Stimulated activated CD8-positive, alpha-beta memory T cell treated with anti-CD3 and anti-CD28 coated beads, Interleukin-15, amount 100 ng/mL, for 48 hours (primary cell): ENCODE measurements at regions not wholly inside any gene's neighbourhood (a gene's known extent, or its start where the extent isn't known, plus 50 kb on each side); places are given as distances from the start of the nearest gene placed in this dataset.
A peak's percentile ranks its signal among the peaks of the same experiment; 100 is the strongest.

Experiments
- DNase-seq, 2 donors: peaks; one replicate each; pipeline ENCODE4 v3.0.0-alpha.2; 2020; ENCODE audit warnings: low read depth in 2 of 2

DNA sequence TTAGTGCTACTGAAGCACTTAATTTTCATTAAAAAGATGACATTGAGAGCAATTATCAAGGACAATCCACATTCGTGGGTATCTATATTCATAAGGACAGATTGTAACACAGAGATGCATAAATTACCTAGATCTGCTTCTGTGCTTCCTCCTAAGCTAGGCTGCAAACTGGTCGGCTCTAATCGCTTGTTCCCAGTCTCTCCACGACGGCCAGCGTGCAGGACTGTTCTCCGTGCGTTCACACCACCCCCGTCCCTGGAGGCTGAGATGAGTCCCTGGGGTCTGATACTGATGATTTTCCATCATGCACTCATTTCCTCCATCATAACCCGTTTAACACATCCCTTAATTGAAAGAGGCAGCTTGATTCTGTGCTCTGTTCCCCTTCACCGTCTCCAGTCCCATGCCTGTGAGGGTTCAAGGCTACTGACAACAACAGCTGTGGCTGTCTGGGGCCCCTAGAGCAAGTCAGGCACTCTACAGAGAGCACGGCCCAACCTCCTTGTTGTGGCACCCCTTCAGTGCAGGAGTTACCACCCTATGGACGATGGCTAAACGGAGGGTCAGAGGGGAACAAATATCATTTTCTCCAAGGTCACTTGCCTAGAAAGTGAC lies 469.6 kb downstream of the NPHP4 start:
- DNase-seq, result no peak

DNA sequence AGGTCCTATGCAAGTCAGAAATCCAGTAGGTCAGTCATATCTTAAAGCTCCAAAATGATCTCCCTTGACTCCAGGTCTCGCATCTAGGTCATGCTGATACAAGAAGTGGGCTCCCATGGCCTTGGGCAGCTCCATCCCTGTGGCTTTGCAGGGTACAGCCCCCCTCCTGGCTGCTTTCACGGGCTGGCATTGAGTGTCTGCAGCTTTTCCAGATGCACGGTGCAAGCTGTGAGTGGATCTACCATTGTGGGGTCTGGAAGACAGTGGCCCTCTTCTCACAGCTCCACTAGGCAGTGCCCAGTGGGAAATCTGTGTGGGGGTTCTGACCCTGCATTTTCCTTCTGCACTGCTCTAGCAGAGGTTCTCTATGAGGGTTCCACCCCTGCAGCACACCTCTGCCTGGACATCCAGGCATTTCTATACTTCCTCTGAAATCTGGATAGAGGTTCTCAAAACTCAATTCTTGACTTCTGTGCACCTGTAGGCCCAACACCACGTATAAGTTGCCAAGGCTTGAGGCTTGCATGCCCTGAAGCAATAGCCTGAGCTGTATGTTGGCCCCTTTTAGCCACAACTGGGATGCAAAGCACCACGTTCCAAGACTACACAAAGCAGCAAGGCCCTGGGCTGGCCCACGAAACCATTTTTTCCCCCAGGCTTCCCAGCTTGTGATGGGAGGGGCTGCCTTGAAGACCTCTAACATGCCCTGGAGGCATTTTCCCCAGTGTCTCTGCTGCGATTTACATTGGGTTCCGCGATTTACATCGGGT lies 472.7 kb downstream of the NPHP4 start:
- no peak for DNase-seq

DNA sequence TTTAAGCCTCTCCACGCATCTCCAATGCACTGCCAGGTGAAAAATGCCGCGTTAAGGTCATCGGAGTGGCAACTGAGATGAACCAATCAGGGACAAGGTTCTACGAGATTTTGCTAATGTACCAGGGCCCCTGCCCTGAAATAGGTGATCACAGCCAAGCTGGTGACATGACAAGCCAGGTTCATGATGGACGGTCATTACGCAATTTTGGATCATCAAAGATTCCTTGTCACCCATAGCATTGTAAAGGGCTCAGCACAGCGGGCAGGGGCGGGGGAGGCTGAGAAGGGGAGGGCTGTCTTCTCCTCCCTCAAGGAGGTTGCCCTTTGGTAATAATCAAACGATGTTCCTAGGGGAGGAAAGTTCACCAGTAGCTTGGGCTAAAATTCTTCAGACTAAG lies 475.5 kb downstream of the NPHP4 start:
- no peak for DNase-seq

DNA sequence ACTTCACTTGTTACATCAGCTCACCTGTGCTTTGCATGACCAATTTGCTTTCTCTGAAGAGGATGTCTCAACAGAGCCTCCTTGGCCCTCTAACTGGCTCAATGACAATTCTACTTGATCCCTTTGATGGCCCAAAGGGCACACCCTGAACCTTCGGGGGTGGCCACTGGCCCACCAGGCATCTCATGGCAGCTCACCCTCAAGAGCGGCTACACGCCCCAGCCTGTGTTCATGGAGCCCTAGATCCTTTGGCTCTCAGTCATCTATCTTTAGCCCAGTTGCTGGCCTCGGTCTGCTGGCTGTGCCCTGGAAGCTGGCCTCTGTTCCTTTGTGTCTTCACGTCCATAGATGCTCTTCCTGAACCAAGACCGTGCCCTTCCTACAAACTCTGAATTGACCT lies 476.7 kb downstream of the NPHP4 start:
- no peak for DNase-seq

DNA sequence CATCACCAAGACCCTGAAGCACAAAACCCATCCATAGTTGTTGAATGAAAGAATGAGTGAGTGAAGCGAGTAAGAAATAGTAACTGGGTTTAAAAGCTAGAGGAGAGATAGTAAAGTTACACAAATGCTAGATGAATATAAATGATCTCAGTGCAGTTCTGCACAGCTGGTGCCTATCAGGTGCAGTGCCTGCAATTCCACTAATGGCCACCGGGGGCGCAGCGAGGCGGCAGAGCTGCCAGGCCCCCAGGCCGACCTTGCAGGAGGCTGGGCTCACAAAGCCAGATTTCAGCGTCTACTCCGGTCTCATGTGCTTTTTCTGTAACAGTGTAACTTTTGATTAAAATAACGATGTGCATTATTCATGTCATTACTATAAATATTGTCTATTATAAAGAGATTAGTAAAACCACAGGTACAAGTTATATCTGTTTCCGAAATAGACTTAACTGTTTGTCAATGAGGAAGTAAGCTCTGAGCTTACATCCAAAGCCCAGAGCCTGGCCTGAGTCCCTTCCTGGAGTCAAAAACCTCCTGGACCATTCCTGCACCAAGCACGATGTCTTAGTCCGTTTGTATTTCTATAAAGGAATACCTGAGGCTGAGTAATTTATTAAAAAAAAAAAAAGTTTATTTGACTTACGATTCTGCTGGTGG lies 477.6 kb downstream of the NPHP4 start:
- DNase-seq, result peak; percentile 34 to 47

DNA sequence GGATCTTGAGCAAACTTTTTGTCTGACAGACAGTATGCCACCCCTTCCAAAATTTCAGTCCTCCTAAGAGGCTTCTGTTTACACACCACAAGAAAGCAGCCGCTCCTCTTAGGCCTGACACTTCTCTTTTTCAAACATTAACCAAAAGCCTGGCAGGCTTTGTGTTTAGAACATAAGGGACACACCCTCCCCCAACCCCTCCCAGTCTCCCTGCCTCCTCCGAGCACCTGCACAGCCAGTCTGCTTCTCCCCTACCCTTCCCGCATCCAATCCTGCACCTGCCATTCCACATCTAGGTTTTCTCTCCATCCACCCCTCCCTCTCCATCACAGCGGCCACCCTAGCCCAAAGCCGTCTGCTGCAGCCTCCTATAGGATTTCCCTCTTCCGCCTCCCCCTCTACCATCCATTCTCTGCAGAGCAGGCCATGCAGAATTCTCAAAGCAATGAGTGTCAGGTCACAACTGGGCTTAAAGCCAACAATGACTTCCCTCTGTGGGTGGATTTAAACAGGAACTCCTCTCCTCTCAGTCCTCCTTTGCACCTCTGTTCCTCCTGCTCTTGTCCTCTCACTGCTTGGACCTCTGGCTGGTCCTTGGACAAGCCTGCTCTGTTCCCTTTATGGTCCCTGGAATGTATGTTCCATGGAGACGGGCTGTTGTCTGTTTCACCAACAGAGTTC lies 478.2 kb downstream of the NPHP4 start:
- no peak for DNase-seq

DNA sequence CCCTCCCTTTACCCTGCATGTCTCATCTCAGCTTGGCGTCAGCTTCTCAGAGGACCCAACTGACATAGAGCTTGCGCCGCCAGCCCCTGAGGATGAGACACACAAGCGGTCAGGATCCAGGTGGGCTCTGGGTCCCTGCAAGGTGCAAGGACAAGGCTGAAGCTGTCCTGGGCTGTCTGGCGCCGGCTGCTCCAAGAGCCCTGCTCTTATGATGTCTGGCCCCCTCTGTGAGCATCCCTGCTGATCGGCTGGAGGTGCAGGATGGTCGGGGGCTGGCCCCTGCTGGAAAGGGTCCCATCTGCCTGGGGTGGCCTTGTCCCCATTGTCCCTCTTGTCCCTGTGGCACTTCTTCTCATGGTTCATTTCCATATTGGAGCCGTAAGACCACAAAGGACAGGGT lies 479.0 kb downstream of the NPHP4 start:
- DNase-seq, result no peak

DNA sequence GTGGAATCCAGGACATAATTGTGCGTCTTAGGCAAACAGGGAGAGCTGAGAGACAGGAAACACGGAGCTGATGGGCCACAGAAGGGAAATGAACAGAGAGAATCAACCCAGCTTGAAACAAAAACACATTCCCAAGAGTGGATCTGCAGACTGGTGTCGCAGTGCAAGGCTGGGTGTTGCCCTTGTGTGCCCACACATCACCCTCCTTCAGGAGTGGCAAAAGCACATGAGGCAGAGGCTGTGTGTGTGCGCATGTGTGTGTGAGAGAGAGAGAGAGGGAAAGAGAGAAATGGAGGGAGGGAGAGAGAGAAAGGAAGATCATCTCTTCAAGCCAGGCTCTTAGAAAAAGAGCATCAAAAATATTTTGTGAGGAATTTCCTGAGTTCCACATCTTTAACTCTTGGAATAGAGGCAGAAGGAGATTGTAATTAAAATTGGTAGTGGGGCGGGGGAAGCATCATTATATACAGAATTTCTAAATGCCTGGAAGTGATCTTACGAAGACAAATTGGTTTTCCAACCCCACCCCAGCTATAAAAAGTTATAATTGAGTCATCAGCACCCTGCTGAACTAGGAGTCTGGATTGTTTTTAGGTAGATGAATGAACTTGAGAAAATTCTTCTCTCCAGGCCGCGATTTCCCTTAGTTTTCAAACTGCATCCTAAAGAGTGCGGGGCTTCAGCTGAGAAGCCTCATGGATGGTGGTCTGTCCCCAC lies 480.7 kb downstream of the NPHP4 start:
- no peak for DNase-seq

DNA sequence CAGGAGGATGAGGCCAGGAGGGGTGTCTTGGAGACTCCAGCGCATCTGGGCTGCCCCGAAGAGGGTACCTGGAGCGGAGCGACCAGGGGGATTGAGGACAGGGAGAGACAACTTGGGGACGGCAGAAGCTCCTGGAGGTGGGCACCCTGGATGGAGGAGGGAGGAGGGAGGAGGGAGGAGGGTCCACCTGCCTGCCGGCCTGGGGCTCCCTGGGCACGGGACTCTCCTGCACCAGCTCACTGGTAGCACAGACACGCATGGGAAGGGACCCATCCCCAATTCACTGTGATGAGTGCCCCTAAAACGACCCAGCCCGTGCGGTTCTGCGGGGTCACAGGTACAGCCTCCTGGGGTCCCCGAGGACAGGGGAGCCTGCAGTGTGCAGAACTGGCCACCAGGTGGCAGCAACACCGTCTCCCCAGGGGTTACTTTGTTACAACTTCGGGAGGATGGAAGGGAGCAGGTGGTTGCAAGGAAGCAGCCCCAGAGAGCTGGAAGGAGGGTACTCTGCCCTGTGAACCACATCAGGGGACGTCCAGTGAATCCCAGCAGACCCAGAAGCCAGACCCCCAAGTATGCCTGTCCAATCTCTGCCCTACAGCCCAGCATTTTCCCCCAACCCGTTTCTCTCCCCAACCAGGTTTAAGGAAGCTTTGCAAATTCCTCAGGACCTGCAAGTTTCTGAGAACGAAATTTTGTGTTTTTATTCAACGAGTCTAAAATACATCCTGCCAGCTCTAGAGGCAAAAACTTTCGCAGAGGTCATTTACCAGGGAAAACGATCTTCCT lies 482.4 kb downstream of the NPHP4 start:
- peak; percentile 28 to 40 for DNase-seq

DNA sequence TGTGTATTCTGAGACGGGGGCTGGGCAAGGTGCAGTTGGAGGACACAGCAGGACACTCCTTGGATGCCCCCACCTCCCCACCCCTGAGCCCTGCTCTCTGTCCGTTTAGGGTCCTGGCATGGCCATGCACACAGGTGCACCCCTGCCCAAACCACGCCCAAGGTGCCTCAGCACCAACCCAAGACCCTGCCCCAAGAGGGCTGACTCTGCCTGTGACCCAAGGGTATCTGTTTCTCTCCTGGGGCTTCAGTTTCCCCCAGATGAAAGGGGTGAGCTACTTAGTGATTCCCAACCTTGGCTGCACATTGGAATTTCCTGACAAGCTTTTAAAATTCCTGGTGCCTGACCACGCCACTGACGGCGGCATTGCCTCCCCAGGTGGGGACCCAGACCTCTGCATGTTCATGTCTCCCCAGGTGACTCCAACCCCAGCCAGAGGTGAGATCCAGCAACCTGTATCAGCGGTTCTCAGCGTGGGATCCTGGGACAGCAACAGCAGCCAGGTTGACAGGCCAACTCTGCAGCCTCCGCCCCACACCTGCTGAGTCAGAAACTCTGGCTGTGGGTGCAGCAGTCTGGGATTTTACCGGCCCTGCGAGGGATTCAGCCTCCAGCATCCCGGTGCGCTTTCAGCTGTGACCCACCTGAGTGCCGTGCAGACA lies 483.4 kb downstream of the NPHP4 start:
- DNase-seq, result no peak

DNA sequence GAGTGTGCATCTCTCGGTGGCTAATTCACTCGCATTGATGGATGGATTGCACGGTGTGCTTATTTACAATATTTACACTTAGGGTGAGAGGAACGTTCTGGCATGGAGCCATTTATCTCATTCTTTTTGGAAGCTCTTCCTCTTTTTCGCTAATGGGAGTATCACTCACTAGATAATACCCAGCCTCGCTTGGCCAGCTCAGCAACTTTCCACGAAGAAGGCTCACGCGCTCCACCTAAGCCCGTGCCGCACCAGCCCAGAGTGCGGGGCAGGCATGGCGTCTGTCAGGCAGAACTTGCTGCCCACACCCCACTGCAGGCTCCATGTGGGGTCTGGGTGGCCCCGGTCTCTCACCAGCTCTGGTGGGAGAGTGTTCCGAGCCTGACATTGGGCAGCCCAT lies 484.9 kb downstream of the NPHP4 start:
- no peak for DNase-seq

DNA sequence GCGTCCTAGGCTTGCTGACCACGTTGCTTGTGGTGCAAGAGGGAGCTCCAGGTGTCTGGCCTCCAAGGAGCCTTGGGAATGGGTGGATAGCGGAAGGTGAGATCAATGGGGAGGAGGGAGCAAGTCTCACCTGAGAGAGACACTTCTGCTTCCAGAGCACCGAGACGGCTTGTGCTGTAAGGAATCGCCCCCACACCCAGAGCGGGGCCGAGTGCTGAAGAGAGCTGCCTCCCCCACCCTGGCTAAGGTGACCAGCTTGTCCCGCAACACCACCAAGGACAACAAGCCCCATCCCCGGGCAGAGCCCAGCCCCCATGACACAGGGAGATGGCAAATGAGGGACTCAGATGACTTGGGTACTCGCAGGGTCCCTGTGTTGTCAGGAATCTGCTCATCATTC lies 485.6 kb downstream of the NPHP4 start:
- DNase-seq, result no peak

DNA sequence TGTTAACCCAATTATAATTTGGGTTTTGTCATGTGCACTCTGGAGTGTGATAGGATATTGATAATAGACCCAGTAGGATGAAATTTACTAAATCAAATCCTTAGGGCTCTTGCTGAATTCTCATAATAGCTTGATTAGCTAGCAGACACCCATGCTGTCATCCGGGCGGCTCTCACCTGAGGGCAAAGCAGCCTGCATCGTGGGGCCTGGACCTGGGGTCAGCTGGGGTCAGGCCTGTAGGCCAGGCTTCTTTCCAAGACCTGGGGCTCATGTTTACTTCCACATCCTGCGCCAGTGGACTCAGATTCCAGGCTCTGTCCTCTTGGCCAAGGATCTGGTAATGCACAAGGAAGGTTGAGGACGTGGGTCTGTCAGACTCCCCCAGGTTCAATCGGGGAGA lies 486.3 kb downstream of the NPHP4 start:
- DNase-seq, result no peak

DNA sequence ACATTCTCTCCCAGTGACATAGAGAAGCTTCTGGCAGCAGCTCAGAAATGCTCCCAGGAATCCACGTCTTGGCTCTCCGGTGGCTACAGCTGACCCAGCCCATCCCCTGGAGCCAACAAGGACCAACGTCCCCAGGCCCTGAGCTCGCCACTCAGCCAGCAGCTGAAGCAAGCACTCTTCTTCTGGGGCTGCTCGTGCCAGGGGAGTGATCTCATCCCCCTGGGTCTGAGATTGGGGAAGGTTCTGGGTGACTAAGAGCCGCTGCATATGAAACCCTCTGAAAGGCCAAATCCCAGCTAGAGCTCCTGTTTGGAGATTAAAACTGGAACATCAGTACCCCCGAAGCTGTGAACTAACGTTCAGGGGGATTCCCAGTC lies 487.9 kb downstream of the NPHP4 start:
- no peak for DNase-seq

DNA sequence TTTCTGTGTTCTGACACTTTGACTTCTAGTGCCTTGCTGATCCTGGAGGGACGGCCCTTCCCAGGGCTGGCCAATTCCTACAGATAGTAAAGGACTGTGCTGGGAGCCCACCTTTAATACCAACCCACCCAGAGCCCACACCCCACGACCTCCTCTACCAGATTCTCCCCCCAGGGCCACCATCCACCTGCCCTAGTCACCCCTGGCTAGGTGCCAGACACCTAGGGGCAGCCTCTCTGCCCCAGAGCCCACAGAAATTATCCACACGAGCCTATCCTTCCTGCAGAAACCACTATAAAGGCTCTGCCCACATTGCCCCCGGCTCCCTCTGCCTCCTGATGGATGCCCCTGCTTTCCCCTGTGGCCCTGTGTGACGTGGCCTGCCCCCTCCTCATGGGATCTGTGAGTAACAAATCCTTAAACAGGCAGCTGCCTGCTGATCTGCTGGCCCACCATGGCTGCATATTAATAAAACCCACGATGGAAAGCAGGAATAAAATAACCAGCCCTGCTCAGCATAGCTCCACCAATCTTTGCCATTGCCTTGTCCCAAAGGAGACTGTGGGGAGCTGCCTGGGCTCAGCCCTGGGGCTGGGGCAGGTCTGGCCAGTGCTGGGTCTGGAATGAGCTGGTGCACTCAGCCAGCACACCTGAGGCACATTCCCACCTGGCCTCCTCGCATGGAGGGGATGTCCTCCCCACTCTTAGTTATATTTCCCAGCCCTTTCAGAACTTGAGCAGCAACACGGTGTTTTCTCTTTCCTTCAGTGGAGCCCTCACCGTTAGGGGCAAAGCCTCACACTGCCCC lies 488.5 kb downstream of the NPHP4 start:
- DNase-seq, result no peak

DNA sequence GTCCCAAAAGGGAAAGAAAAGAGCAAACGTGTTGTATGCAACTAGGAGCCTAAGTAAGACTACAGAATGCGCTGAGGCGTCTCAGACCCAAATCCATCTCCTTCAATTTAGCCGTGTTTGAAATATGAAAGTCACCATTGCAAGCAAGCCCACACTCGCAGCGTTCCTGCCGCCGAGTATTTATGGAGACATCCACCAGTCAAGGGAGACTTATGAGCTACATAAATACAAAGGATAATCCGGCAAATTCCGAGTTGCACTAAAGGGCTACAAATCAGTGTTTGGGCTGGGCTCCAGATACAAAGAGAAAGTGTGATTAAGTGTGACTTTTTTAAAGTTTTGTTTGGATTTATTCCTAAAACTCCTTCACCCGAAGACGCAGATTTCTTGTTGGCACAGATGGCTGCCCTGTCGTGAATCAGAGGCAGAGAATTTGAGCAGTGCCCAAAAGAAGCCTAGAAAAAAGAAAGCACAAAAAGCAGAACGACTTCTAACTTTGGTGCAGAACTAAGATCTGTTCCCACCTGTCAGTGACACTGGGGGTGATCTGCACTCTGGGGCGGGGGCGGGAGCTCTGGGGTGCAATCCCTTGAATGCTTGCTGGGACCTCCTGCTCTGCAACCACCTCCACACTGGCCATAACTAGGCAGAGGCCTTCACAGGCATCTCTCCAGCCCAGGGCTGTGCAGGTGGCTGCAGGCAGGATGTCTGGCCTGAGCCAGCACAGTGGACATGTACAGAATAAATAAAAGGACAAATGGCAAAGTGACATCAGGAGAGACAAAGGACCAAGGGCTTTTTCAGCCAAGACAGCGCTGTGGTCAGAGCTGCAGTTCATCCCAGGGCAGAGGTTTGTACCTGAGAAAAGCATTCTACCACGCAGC lies 489.7 kb downstream of the NPHP4 start:
- no peak for DNase-seq

DNA sequence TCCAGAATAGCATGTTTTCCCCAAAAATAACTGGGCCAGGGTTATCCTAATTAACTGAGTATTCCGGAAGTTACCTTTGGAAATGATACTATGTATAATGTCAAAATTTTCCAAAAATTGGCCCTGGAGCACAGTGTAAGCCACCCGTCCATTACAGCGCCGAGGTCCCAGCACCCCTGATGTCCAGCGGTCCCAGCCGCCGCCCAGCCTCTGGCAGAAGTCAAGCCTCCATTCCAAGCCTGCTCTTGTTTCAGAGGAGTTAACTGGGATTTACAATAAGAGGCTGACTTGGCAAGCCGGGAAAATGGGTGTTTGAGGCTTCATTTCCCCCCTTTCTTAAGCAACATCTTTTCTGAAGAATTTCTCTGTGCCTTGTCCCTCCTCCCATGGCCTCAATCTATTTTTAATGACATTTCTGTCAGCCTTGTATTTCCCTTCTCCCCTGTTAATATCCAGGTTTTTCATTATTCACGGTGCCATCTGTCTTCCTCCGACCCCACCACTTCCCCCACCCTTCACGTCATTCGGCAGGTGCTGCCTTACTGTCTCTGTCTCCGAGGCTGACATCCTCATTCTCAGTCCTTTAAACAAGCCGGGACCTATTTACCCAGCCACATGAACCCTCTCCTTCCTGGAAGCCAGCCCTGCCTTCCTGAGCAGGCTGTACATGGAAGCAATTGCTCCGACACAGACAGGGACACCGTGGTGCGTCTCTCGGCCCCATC lies 490.9 kb downstream of the NPHP4 start:
- DNase-seq, result no peak

DNA sequence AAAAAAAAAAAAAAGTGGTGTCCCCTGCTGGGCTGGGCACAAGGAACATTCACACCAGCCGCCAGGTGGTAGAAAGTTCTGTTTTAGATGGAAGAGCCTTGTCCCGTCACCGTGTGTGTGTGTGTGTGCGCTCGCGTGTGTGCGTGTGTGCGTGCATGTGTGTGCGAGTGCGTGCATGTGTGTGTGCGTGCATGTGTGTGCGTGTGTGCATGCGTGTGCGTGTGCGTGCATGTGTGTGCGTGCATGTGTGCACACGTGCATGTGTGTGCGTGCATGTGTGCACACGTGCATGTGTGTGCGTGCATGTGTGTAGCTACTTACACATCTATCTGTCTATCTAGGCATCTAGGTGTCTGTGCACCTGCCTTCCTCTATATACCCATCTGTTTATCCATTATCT lies 491.7 kb downstream of the NPHP4 start:
- no peak for DNase-seq
